NCI-H1694 (cell line): ENCODE measurements at regions not wholly inside any gene's neighbourhood (a gene's known extent, or its start where the extent isn't known, plus 50 kb on each side); places are given as distances from the start of the nearest gene placed in this dataset.
"Not testable (repeated sequence)": the region's sequence is repeated elsewhere in the genome, so short reads cannot be mapped to it uniquely, and the experiment has no call there.

Source experiments
- DNase-seq: peaks from one replicate; lab custom pipeline; 2025; lab: John Stamatoyannopoulos, UW

DNA sequence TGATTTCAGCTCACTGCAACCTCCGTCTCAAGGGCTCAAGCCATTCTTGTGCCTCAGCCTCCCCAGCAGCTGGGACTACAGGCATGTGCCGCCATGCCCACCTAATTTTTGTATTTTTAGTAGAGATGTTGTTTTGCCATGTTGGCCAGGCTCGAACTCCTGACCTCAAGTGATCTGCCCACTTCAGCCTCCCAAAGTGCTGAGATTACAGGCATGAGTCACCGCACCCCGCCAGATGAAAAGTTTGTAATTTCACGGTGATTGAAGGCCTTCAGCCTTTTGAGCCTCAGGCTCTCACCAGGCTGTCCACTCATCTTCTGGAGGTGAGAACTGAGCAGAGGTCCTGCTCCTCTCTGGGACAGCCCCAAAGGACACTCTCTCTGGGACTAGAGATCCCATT lies 103.2 kb downstream of the HIF1AN start:
- not testable (repeated sequence) for DNase-seq

DNA sequence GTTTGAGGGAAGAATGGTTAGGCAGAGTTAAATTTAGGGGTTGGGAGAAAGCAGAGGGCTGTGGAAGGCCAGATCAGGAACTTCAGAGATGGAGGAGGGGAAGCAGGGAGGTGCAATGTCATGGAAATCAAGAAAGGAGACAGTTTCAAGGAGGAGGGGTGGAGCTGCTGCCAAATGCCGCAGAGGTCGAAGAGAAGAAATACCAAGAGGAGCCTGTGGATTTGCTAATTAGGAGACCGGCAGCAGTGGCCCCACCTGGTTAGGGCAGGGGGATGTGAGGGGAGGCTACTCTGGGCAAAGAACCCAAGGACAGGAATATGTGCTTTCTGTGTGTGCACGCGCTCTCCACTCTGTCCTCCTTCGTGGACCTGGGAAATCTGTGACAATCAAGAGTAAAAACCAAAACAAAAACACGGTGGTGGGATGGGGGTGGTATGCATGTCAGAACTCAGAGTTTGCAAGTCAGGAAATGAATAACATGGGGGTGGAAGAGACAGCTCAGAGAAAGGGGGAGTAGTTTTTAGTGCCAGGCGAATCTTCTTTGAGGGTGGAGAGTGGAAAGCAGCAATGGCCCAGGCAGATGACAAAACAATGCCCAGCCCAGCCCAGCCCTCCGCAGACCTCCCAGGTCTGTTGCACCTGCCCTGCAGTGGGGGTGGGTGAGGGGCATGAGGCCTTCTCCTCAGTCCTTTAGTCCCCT lies 102.9 kb upstream of the PAX2 start:
- DNase-seq, result no peak

GRCh38 chr10:100645091-100645490 lies 100.3 kb upstream of the PAX2 start:
- DNase-seq, result no peak

GRCh38 chr10:100645613-100646392 lies 99.6 kb upstream of the PAX2 start:
- no peak for DNase-seq

DNA sequence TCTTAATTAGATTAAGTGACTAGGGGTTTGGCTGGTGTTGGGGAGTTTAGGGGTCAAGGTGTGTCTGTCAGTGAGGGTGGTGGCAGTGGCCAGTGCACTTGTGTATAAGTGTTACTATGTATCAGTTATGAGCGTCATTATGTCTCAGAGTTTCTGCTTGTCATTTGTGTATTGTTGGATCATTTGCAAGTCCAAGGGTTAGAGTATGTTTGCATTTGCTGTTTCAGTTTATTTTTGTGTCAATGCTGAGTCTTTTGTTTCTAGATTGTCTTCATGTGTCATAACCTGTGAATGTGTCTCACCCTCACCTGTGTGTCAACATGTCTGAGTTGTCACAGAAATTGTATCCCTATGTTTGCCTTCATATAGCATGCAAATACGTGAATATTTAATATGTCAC lies 97.5 kb upstream of the PAX2 start:
- DNase-seq, result no peak

- no peak for DNase-seq
These were observed 94.7 kb upstream of the PAX2 start for GRCh38 chr10:100650693-100651092.

GRCh38 chr10:100651099-100651498 lies 94.3 kb upstream of the PAX2 start:
- not testable (repeated sequence) for DNase-seq

GRCh38 chr10:100651916-100652315 lies 93.5 kb upstream of the PAX2 start:
- no peak for DNase-seq

DNA sequence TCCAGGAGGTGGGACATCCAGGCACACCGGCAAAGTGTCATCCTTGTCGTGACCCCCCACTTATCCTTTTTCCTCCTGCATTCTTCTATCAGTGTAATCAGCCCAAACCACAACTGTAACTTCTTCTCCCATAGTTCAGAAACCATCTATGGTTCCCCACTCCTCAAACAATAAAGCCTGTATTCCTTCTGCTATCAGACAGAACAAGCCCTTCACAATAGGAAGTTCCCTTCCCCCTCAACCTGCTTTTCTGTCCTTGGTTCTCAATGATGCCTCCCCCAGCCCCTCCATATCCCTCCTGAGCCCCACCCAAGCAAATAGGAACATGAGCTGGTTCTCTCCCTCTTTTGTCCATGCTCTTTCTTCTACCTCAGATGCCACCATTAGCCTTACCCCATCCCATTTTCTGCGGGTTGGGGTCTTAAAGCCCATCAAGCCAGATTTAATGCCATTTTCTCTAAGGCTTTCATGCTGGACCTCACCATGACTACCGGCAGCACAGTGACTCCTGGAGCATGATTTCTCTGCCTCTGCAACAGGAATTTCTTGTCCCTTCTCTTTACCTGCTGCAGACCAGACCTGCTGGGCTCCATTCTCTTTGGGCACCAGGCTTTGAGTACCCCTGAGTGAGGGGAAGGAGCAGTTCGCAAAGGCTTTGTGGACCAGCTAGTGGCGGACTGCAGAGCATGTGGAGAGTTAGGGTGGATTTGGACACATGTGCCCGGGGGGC lies 92.8 kb upstream of the PAX2 start:
- DNase-seq, result no peak

DNA sequence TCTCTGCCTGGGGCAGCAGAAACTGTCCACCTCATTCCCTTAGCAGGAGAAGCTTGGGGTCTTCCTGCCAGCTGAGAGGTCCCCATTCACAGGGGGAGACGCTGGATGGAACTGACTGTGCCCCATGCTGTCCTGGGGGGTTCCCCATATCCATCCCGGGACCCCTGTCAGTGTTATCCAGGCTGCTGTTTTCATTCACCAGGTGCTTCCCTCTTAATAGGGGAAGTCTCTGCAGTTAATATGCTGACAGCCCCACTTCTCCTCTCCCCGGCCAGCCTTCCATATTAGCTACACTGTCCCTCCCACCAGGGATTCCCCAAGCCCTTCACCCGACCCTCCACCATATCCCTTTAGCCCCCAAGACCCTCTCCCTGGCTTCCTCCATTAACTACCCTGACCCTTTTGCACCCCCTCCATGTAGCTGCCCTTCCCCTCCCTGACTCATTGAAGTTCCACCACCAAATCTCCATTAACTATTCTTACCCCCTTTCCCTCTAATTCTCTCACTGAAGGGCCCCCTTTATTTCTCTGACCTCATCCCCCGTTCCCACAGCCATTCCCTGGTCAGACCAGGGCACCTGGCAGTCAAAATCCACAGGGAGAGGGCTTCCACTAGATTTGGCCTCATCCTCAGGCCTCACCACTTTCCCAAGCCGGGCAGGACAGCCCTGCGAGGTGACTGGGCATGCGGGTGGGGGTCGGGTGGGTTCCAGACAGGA lies 92.0 kb upstream of the PAX2 start:
- DNase-seq, result no peak

- DNase-seq, result peak; percentile 19
These were observed 91.2 kb upstream of the PAX2 start for GRCh38 chr10:100653957-100654781.

- peak; percentile 23 for DNase-seq
These were observed 90.5 kb upstream of the PAX2 start for GRCh38 chr10:100654782-100655325.

DNA sequence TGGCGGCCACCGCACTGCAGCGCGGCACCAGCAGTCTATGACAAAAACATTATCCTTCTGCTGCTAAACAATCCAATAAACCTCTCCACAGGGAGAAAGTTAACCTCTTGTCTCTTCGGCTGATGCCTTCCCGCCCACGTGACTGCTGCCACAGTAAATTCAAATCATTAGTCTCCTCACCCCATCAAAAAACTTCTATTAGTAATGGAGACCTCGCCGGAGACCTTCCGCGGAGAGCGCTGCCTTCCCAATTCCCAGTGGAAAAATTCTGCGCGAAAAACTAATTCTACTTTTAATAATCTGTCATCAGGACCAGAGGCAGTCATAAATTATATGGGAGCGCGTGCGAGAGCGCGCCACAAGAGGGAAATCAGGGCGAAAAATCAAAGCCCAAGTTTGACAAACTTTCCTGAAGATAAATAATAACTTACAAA lies 90.0 kb upstream of the PAX2 start:
- DNase-seq, result peak; percentile 25

- no peak for DNase-seq
These were observed 89.5 kb upstream of the PAX2 start for GRCh38 chr10:100655760-100656421.

- DNase-seq, result no peak
These were observed 88.9 kb upstream of the PAX2 start for GRCh38 chr10:100656454-100656853.

- no peak for DNase-seq
These were observed 87.1 kb upstream of the PAX2 start for GRCh38 chr10:100658269-100658668.

DNA sequence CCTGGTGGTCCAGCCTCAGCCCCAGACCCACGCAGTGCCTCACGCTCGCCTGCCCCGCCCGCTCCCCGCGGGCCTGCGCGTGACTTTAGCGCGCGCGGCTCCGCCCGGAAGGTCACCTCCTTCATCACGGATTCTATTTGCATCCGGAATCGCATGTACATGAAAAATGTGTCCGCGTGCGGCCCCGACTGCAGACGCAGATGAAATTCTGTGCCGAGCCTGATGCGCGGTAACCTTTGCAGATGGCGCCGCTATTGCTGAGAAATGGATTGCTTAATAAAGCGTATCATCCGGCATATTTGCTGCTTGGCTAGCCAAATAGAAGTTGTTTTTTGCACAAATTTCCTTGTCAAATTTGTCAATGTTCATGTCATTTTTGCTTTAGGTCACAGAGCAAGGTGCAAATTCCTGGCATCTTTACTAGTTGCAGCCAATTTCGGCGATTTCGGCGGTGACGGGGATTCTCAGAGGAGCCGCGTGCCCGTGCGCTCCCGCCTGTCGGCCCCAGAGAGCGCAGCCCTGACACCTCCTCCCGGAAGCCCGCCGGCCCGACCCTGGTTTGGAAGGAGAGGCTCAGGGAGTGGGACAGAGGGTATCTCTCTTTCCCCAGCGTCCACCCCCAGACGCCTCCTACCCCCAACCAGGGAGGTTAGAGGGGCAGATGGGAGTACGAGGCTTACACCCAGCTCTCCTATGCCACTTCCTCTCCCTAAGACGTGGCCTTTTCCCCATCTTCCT lies 85.9 kb upstream of the PAX2 start:
- DNase-seq, result no peak

DNA sequence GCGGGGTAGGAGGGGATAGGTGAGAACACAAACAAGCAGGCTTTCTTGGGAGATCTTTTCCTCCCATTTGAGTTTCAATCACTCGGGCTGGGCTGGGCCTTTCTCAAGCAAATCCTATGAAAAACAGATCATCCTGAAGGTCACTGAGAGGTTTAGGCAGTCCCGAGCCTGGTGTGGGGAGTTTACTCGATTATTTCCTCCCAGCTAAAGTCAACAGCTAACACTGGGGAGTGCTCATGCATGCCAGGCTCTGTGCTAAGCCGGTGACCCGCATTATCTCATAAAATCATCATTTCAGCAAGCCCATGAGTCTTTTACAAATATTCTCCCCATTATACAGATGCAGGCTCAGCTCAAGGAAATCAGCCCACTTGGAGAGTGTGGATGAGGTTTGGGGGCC lies 85.0 kb upstream of the PAX2 start:
- DNase-seq, result no peak

DNA sequence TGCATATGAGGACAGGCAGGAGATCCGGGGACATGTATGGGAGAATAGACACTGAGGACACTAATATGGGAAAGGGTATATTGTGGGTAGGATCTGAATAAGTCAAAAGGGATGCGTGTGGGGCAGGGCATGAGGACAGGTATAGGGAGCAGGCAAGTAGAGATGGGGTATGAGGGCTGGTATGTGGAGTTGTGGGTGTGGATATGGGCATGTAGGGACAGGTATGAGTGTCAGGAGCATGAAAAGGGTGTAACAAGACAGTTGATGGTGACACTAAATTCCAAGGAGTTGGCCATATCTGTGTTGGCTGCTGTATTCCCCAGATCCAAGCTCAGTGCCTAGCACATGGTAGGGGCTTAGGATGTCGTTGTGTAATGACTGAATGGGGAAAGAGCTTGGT lies 84.4 kb upstream of the PAX2 start:
- no peak for DNase-seq

- DNase-seq, result no peak
These were observed 83.9 kb upstream of the PAX2 start for GRCh38 chr10:100661520-100661919.
